ENCODE measurements at regions not wholly inside any gene's neighbourhood (a gene's known extent, or its start where the extent isn't known, plus 50 kb on each side); places are given as distances from the start of the nearest gene placed in this dataset.

DNA sequence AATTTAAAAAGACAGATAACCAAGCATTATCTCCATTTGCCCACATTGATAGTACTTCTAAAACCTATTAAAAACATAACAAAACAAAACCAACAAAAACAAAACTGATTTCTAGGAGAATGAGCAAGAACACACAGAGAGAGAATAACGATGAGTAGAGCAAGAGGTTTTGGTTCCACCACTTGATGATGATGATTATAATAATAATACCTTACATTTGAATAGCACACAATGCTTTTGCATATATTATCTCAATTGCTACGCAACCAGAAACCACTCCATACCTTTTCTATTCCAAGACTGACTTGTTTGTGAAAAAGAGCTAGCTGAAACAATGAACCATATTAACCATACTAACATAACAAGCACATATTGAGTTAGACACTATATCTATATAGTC lies 1090.9 kb downstream of the SH3BGRL start:
- no CpG with 5 or more reads among the region's 2 CpGs for WGBS, 2 experiments (ENCODE audit: insufficient coverage in 2 of 2)
- Histone ChIP-seq H3K36me3 (ENCODE audit: control insufficient read depth, insufficient read depth, low read length) (no peaks in the 10 kb centered on the region), H3K4me1 (ENCODE audit: control insufficient read depth, insufficient read depth, low read length, poor library complexity, severe bottlenecking) (no peaks in the 10 kb centered on the region), H3K4me3 (ENCODE audit: extremely low read depth, insufficient read depth, low read length, poor library complexity, severe bottlenecking) (no peak overlapping the region), H3K9me3 (ENCODE audit: control insufficient read depth, low read length) (no peaks in the 10 kb centered on the region), H3K27ac (ENCODE audit: low read depth, low read length, severe bottlenecking) (no peak overlapping the region)

DNA sequence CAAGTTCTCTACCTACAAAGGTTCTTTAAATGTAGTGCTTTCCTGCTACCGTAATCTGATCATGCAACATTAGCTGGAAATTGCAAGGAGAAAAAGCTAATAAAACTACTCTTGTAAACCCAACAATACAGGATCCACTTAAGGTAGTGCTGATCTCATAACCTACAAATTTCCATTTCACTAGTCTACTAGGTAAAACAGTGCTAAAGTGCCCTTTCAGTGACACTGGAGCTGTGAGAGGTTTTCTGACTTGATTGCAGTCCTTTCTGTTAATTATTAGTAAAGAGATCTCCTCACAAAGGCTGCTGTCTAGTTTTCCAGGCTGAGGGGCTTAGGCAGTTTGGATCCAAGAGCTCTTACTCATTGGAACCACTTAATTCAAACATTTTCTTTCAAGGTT lies 1118.7 kb downstream of the SH3BGRL start:
- no CpG with 5 or more reads among the region's 1 CpG for WGBS, 2 experiments (ENCODE audit: insufficient coverage in 2 of 2)
- Histone ChIP-seq H3K4me3 (ENCODE audit: extremely low read depth, insufficient read depth, low read length, poor library complexity, severe bottlenecking) (no peak overlapping the region), H3K27ac (ENCODE audit: low read depth, low read length, severe bottlenecking) (no peak overlapping the region), H3K36me3 (ENCODE audit: control insufficient read depth, insufficient read depth, low read length) (no peaks in the 10 kb centered on the region), H3K4me1 (ENCODE audit: control insufficient read depth, insufficient read depth, low read length, poor library complexity, severe bottlenecking) (no peaks in the 10 kb centered on the region), H3K9me3 (ENCODE audit: control insufficient read depth, low read length) (no peaks in the 10 kb centered on the region)

DNA sequence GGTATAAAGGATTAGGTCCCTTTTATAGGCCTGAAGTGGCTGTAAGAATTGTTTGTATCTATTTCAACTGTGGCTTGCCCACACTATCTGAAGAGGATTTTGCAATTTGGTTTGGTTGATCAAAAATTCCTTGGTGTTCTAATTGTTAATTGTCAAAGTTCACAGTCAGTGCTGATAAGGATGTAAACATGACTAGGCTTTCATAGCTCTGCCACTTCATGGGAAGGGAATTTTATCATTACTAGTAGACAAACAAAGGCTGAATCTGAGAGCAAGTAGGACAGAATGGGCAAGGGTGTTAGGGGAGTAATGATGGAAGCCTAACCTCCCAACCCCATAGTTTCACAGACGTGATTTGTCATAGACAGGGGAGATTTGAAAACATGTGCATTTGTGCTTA lies 1131.7 kb downstream of the SH3BGRL start:
- no CpG with 5 or more reads among the region's 1 CpG for WGBS, 2 experiments (ENCODE audit: insufficient coverage in 2 of 2)
- Histone ChIP-seq H3K4me3 (ENCODE audit: extremely low read depth, insufficient read depth, low read length, poor library complexity, severe bottlenecking) (no peak overlapping the region), H3K4me1 (ENCODE audit: control insufficient read depth, insufficient read depth, low read length, poor library complexity, severe bottlenecking) (no peaks in the 10 kb centered on the region), H3K36me3 (ENCODE audit: control insufficient read depth, insufficient read depth, low read length) (no peaks in the 10 kb centered on the region), H3K9me3 (ENCODE audit: control insufficient read depth, low read length) (no peaks in the 10 kb centered on the region), H3K27ac (ENCODE audit: low read depth, low read length, severe bottlenecking) (no peak overlapping the region)

DNA sequence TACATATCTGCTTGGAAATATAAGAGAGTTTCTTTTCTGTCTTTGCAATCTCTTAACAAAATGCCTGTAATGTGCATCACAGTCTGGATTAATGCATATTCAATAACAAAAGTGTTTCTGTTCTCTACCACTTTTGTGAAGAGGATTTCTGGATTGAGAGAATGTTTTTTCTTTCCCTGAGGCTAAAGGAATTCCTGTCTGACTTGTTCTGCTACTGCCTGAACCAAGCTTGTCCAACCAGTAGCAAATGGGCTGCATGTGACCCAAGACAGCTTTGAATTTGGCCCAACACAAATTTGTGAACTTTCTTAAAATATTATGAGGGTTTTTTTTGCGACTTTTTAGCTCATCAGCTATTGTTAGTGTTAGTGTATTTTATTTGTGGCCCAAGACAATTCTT lies 1133.9 kb downstream of the SH3BGRL start:
- H3K9me3 ChIP-seq (ENCODE audit: control insufficient read depth, low read length), result no peaks in the 10 kb centered on the region
- no CpG with 5 or more reads among the region's 1 CpG for WGBS, 2 experiments (ENCODE audit: insufficient coverage in 2 of 2)
- H3K4me1 ChIP-seq (ENCODE audit: control insufficient read depth, insufficient read depth, low read length, poor library complexity, severe bottlenecking), result no peaks in the 10 kb centered on the region
- H3K4me3 ChIP-seq (ENCODE audit: extremely low read depth, insufficient read depth, low read length, poor library complexity, severe bottlenecking), result no peak overlapping the region
- H3K27ac ChIP-seq (ENCODE audit: low read depth, low read length, severe bottlenecking), result no peak overlapping the region
- no peaks in the 10 kb centered on the region for H3K36me3 ChIP-seq (ENCODE audit: control insufficient read depth, insufficient read depth, low read length)

DNA sequence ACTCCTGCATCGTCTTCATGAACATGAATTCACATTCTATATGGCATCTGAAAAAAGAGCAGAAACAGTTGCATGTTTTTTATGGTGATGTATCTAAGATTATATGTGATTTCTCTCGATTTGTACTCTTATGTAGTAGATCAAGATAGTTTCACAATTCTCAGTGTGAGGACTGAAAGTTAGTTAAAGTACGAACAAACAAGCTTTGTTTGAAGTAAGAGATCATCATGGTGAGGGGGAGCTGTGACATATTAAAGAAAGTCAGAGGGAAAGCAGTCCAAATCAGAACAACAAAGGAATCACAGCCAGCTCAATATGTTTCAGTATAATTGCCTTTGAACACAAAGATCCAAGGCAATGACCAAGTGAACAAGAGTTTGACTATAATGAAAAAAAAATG lies 1140.6 kb downstream of the SH3BGRL start:
- Histone ChIP-seq H3K4me1 (ENCODE audit: control insufficient read depth, insufficient read depth, low read length, poor library complexity, severe bottlenecking) (no peaks in the 10 kb centered on the region), H3K36me3 (ENCODE audit: control insufficient read depth, insufficient read depth, low read length) (no peaks in the 10 kb centered on the region), H3K9me3 (ENCODE audit: control insufficient read depth, low read length) (no peaks in the 10 kb centered on the region), H3K27ac (ENCODE audit: low read depth, low read length, severe bottlenecking) (no peak overlapping the region), H3K4me3 (ENCODE audit: extremely low read depth, insufficient read depth, low read length, poor library complexity, severe bottlenecking) (no peak overlapping the region)
- WGBS, 2 experiments (ENCODE audit: insufficient coverage in 2 of 2), result 60% methylated on average over 1 of the region's 3 CpGs; no CpG with 5 or more reads in 1 of the 2 experiments

DNA sequence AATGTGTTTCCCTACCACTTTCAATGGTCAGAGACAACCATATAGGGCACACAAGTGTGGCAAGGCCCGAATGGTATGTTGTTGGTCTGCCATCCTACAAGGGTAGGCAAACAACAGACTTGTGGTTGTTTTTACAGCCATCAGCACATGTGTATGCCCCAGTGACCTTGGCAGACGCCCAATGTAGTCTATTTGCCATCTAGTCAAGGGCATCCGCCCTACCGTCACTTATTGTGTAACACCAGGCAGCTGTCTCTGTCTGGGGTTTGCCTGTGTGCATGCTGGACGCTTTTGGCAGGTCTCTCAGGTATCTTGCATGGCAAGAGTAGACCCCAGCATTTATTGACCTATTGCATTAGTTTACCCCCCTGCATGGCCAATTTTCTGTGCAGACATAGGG lies 1145.5 kb upstream of the POU3F4 start:
- 82 to 92% methylated on average over 2 of the region's 5 CpGs for WGBS, 2 experiments (ENCODE audit: insufficient coverage in 2 of 2)
- Histone ChIP-seq H3K4me1 (ENCODE audit: control insufficient read depth, insufficient read depth, low read length, poor library complexity, severe bottlenecking) (no peaks in the 10 kb centered on the region), H3K36me3 (ENCODE audit: control insufficient read depth, insufficient read depth, low read length) (no peaks in the 10 kb centered on the region), H3K4me3 (ENCODE audit: extremely low read depth, insufficient read depth, low read length, poor library complexity, severe bottlenecking) (no peak overlapping the region), H3K9me3 (ENCODE audit: control insufficient read depth, low read length) (no peaks in the 10 kb centered on the region), H3K27ac (ENCODE audit: low read depth, low read length, severe bottlenecking) (no peak overlapping the region)

DNA sequence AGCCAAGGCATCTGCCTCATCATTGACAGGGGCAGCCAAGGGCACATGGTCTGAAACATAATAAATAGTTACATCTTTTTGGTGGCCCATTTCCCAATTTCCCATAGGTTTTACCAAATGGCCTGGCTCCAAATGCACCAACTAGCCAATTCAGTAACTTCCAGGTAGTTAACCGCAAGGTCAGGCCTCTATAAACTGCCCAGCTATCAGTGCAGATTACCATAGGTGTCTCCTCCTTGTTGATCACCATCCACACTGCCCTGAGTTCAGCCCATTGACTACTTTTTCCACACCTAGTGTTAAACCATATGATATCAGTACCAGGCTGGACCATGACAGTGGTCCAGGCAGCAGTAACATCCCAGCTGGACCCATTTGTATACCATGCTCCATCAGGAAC lies 1145.1 kb upstream of the POU3F4 start:
- Histone ChIP-seq H3K4me1 (ENCODE audit: control insufficient read depth, insufficient read depth, low read length, poor library complexity, severe bottlenecking) (no peaks in the 10 kb centered on the region), H3K4me3 (ENCODE audit: extremely low read depth, insufficient read depth, low read length, poor library complexity, severe bottlenecking) (no peak overlapping the region), H3K9me3 (ENCODE audit: control insufficient read depth, low read length) (no peaks in the 10 kb centered on the region), H3K36me3 (ENCODE audit: control insufficient read depth, insufficient read depth, low read length) (no peaks in the 10 kb centered on the region), H3K27ac (ENCODE audit: low read depth, low read length, severe bottlenecking) (no peak overlapping the region)
- 80 to 100% methylated on average over 1 of the region's 1 CpG for WGBS, 2 experiments (ENCODE audit: insufficient coverage in 2 of 2)

DNA sequence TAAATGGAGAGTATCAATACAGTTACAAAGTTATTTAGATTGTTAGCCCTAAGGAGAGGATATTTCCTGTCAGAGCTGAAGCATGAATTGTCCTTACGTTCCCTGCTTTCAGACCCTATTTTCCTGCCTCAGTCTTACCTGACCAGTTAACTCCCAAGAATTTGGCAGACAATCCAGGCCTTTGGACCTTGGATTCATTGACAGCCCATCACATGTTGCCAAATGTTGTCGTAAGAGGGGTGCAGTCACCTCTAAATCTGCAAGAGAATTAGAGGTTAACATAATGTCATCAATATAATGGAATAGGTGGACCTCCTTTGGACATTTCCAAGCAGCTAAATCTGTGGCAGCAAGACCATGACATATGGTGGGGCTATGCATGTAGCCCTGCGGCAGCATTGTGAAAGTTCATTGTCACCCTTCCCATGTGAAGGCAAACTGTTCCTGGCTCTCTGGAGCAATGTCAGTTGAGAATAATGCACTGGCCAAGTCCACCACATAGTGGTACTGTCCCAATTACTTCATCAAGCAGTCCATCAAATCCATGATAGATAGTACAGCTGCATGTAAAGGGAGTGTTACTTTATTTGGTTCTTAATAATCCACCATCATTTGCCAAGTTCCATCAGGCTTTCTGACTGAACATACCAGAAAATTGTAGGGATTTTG lies 1137.0 kb upstream of the POU3F4 start:
- 100% methylated on average over 1 of the region's 3 CpGs; no CpG with 5 or more reads in 1 of the 2 experiments for WGBS, 2 experiments (ENCODE audit: insufficient coverage in 2 of 2)
- Histone ChIP-seq H3K27ac (ENCODE audit: low read depth, low read length, severe bottlenecking) (no peak overlapping the region), H3K36me3 (ENCODE audit: control insufficient read depth, insufficient read depth, low read length) (no peaks in the 10 kb centered on the region), H3K9me3 (ENCODE audit: control insufficient read depth, low read length) (no peaks in the 10 kb centered on the region), H3K4me1 (ENCODE audit: control insufficient read depth, insufficient read depth, low read length, poor library complexity, severe bottlenecking) (no peaks in the 10 kb centered on the region), H3K4me3 (ENCODE audit: extremely low read depth, insufficient read depth, low read length, poor library complexity, severe bottlenecking) (no peak overlapping the region)

DNA sequence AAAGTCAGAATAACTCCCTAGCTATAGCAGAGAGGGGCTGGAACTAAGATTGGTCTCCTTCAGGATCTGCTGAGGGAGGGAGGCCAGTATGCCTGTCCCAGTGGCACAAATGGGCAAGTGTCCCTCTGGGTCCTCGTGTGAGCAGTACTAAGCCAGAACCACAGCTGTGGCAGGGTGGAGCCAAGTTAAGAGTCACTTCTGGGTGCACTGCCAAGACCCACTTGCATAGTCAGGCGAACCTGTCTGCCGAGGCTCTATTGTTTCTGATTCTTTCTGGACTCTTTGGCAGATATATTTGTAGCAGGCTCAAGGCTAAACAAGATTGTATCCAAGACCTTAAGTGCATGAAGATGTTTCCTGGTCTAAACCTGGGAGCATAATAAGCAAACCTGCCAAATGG lies 1123.7 kb upstream of the POU3F4 start:
- H3K36me3 ChIP-seq (ENCODE audit: control insufficient read depth, insufficient read depth, low read length), result no peaks in the 10 kb centered on the region
- H3K27ac ChIP-seq (ENCODE audit: low read depth, low read length, severe bottlenecking), result no peak overlapping the region
- H3K4me1 ChIP-seq (ENCODE audit: control insufficient read depth, insufficient read depth, low read length, poor library complexity, severe bottlenecking), result no peaks in the 10 kb centered on the region
- 85% methylated on average over 2 of the region's 3 CpGs; no CpG with 5 or more reads in 1 of the 2 experiments for WGBS, 2 experiments (ENCODE audit: insufficient coverage in 2 of 2)
- no peak overlapping the region for H3K4me3 ChIP-seq (ENCODE audit: extremely low read depth, insufficient read depth, low read length, poor library complexity, severe bottlenecking)
- H3K9me3 ChIP-seq (ENCODE audit: control insufficient read depth, low read length), result no peaks in the 10 kb centered on the region

DNA sequence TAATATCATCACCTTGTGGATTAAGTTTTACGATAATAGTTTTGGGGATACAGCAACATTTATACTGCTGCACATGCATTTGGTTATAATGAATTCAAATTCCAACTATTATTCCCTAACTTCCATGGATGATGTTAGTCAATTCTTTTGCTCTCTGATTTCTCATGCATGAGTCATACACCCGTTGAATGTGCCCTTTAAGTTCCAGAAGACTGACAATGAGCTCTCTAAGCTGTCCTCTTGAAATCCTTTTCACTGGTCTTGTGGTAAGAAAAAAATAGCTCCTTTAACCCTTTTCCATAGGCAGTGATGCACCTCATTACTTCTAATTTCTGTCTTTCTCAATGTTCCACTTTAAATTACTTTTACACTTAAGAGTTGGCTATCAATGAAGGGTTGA lies 1095.2 kb upstream of the POU3F4 start:
- Histone ChIP-seq H3K27ac (ENCODE audit: low read depth, low read length, severe bottlenecking) (peak overlapping the region; percentile 16), H3K4me3 (ENCODE audit: extremely low read depth, insufficient read depth, low read length, poor library complexity, severe bottlenecking) (no peak overlapping the region), H3K36me3 (ENCODE audit: control insufficient read depth, insufficient read depth, low read length) (no peaks in the 10 kb centered on the region), H3K4me1 (ENCODE audit: control insufficient read depth, insufficient read depth, low read length, poor library complexity, severe bottlenecking) (no peaks in the 10 kb centered on the region), H3K9me3 (ENCODE audit: control insufficient read depth, low read length) (no peaks in the 10 kb centered on the region)
- WGBS, 2 experiments (ENCODE audit: insufficient coverage in 2 of 2), result no CpG with 5 or more reads among the region's 2 CpGs

DNA sequence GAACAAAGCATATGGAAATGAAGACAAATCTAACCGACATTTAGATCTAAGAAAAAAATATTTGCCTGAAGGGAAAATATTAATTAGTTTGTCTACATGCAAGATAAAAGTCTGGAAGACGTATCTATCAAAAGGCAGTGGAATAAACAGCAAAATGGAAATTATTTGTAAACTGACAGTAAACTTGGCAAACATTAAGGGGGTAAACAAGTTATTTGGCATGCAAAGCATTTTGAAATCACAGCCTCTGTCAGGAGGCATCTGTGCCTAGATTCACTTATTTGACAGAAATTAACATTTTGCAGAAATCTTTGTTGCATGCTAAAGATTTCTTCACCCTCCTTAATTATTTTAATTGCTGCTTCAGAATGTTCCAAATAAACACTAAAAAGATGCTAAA lies 1065.8 kb upstream of the POU3F4 start:
- Histone ChIP-seq H3K27ac (ENCODE audit: low read depth, low read length, severe bottlenecking) (no peak overlapping the region), H3K36me3 (ENCODE audit: control insufficient read depth, insufficient read depth, low read length) (no peaks in the 10 kb centered on the region), H3K4me3 (ENCODE audit: extremely low read depth, insufficient read depth, low read length, poor library complexity, severe bottlenecking) (no peak overlapping the region), H3K4me1 (ENCODE audit: control insufficient read depth, insufficient read depth, low read length, poor library complexity, severe bottlenecking) (no peaks in the 10 kb centered on the region), H3K9me3 (ENCODE audit: control insufficient read depth, low read length) (no peaks in the 10 kb centered on the region)
- 90 to 100% methylated on average over 1 of the region's 2 CpGs for WGBS, 2 experiments (ENCODE audit: insufficient coverage in 2 of 2)

All from mesodermal cell (in vitro differentiated cells).